ENCODE measurements at regions not wholly inside any gene's neighbourhood (a gene's known extent, or its start where the extent isn't known, plus 50 kb on each side); places are given as distances from the start of the nearest gene placed in this dataset.

DNA sequence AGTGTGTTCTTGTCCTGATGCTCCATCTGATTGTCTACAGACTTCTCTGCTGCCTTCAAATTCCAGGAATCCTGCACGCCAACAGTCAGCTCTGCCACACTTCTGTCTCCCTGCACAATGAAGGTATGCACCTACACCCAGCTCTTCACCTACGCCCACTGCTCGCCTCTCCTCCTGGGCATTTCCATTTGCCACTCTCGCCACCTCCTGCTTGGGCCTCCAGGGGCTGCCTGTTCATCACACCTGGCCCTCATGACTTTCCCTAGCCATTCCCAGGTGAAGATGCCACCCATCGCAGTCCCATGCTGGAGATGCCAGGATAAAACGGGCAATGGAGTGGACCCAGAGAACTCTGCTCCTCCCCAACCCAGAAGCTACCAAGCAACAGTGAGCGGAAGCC is 96.5 kb upstream of the ATP1A1 start:
- Histone ChIP-seq H3K27me3 (replicated peaks; ENCODE audit: insufficient read depth, low read depth, low read length, poor library complexity) (no peaks in the 10 kb centered on the region), H3K27ac (ENCODE audit: low read depth, low read length, poor library complexity, severe bottlenecking) (no peak overlapping the region), H3K9me3 (ENCODE audit: low read depth, low read length, poor library complexity, severe bottlenecking) (no peaks in the 10 kb centered on the region), H3K4me3 (ENCODE audit: low read depth, low read length, poor library complexity, severe bottlenecking) (no peak overlapping the region), H3K36me3 (ENCODE audit: insufficient read depth, low read length, poor library complexity, severe bottlenecking) (no peaks in the 10 kb centered on the region), H3K4me1 (ENCODE audit: insufficient read depth, low read length, poor library complexity, severe bottlenecking) (peaks cover 11% of the 10 kb centered on the region)
- POLR2A ChIA-PET (ENCODE audit: low non-redundant PET) = no interaction called here
- CTCF ChIA-PET = no interaction called here
- no peak for DNase-seq (ENCODE audit: low spot score)
- TF ChIP-seq, protein P1, sequence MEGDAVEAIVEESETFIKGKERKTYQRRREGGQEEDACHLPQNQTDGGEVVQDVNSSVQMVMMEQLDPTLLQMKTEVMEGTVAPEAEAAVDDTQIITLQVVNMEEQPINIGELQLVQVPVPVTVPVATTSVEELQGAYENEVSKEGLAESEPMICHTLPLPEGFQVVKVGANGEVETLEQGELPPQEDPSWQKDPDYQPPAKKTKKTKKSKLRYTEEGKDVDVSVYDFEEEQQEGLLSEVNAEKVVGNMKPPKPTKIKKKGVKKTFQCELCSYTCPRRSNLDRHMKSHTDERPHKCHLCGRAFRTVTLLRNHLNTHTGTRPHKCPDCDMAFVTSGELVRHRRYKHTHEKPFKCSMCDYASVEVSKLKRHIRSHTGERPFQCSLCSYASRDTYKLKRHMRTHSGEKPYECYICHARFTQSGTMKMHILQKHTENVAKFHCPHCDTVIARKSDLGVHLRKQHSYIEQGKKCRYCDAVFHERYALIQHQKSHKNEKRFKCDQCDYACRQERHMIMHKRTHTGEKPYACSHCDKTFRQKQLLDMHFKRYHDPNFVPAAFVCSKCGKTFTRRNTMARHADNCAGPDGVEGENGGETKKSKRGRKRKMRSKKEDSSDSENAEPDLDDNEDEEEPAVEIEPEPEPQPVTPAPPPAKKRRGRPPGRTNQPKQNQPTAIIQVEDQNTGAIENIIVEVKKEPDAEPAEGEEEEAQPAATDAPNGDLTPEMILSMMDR (conservative IDR thresholded peaks at IDR 0.05; ENCODE audit: low read depth, low read length) = no peak
- TF ChIP-seq EZH2 (IDR thresholded peaks at IDR 0.05; ENCODE audit: borderline replicate concordance, low read depth, low read length, poor library complexity, severe bottlenecking) = no peak
- intact Hi-C loops (cut with micrococcal nuclease; ENCODE audit: unreplicated experiment) = no loop called here
- BruUV-seq (replicated peaks) = no TSS peak

DNA sequence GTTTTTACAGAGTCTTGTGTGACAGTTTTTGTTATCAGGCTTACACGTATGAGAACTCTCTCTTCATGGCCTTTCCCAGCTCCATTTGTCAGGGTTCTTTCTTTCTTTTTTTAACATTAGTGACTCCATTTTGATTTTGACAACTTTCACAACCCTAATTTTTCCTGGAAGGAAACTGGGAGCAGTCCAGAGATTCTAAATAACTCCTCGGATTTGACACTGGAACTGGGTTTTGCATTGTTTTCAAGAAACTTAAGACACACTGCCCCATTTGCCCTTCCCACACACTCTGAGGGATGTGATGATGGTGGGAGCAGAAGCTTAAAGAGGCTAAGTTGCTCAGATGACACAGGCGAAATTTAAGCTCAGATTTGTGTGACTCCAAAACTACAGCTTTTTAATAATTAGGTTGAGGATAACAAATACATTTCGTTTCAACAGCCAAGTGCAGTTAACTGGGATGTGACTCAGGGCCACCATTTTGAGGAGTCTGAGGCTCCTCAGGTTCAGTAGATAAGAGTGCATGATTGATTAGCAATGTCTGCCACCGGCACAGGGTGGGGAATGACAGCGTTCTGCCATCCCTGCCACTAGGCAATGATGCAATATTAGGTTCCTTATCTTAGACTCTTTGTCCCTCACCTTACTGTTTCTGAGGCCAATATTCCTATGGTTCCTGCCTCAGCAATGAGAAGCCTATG is 95.1 kb upstream of the ATP1A1 start:
- H3K27ac ChIP-seq (ENCODE audit: low read depth, low read length, poor library complexity, severe bottlenecking) = no peak overlapping the region
- BruUV-seq (replicated peaks) = no TSS peak
- H3K4me1 ChIP-seq (ENCODE audit: insufficient read depth, low read length, poor library complexity, severe bottlenecking) = peaks cover 11% of the 10 kb centered on the region
- H3K27me3 ChIP-seq (replicated peaks; ENCODE audit: insufficient read depth, low read depth, low read length, poor library complexity) = no peaks in the 10 kb centered on the region
- H3K36me3 ChIP-seq (ENCODE audit: insufficient read depth, low read length, poor library complexity, severe bottlenecking) = no peaks in the 10 kb centered on the region
- intact Hi-C loops (cut with micrococcal nuclease; ENCODE audit: unreplicated experiment) = no loop called here
- ChIA-PET CTCF (no interaction called here), POLR2A (ENCODE audit: low non-redundant PET) (no interaction called here)
- H3K4me3 ChIP-seq (ENCODE audit: low read depth, low read length, poor library complexity, severe bottlenecking) = no peak overlapping the region
- TF ChIP-seq, protein P1 (conservative IDR thresholded peaks at IDR 0.05; ENCODE audit: low read depth, low read length) = no peak
- TF ChIP-seq EZH2 (IDR thresholded peaks at IDR 0.05; ENCODE audit: borderline replicate concordance, low read depth, low read length, poor library complexity, severe bottlenecking) = no peak
- no peak for DNase-seq (ENCODE audit: low spot score)
- peaks cover 4% of the 10 kb centered on the region for H3K9me3 ChIP-seq (ENCODE audit: low read depth, low read length, poor library complexity, severe bottlenecking)

DNA sequence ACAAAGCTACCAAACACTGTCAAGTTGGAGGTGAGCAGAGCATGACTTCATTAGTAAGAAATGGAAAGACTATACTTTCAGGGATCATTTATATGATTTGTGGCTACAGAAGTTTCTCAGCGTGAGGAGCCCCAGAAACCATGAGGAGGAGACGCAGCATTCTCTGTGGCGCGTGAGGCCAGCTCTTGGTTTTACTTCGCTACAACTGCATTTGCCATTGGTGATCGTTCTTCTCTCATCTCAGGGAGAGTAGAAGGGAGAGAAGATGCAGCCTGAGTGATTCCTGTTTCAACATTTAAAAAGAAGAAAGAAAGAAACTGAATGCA is 94.5 kb upstream of the ATP1A1 start:
- Histone ChIP-seq H3K9me3 (ENCODE audit: low read depth, low read length, poor library complexity, severe bottlenecking) (peaks cover 4% of the 10 kb centered on the region), H3K4me1 (ENCODE audit: insufficient read depth, low read length, poor library complexity, severe bottlenecking) (peaks cover 6% of the 10 kb centered on the region), H3K36me3 (ENCODE audit: insufficient read depth, low read length, poor library complexity, severe bottlenecking) (no peaks in the 10 kb centered on the region), H3K4me3 (ENCODE audit: low read depth, low read length, poor library complexity, severe bottlenecking) (no peak overlapping the region), H3K27me3 (replicated peaks; ENCODE audit: insufficient read depth, low read depth, low read length, poor library complexity) (no peaks in the 10 kb centered on the region), H3K27ac (ENCODE audit: low read depth, low read length, poor library complexity, severe bottlenecking) (no peak overlapping the region)
- TF ChIP-seq, protein P1 (conservative IDR thresholded peaks at IDR 0.05; ENCODE audit: low read depth, low read length) = no peak
- no peak for TF ChIP-seq EZH2 (IDR thresholded peaks at IDR 0.05; ENCODE audit: borderline replicate concordance, low read depth, low read length, poor library complexity, severe bottlenecking)
- ChIA-PET CTCF (no interaction called here), POLR2A (ENCODE audit: low non-redundant PET) (no interaction called here)
- no TSS peak for BruUV-seq (replicated peaks)
- intact Hi-C loops (cut with micrococcal nuclease; ENCODE audit: unreplicated experiment) = no loop called here
- no peak for DNase-seq (ENCODE audit: low spot score)
